WTC11 (cell line): ENCODE measurements at regions not wholly inside any gene's neighbourhood (a gene's known extent, or its start where the extent isn't known, plus 50 kb on each side); places are given as distances from the start of the nearest gene placed in this dataset.

Experiments
- ATAC-seq: fragments of 200-7000 bp; cut with Tn5 transposase; 2 replicates; pipeline ENCODE4 v1.10.0; 2021; ENCODE audit warnings: mild to moderate bottlenecking, moderate library complexity
- CTCF ChIA-PET: fragments of 300-600 bp; sonication (Branson Sonifier 250); formaldehyde crosslinking; loops from one replicate; lab custom pipeline; 2021; ENCODE audit warnings: antibody characterized with exemption; lab: Charles Lee
- POLR2A ChIA-PET: fragments of 350-600 bp; sonication (Branson Sonifier 250); formaldehyde crosslinking; loops from one replicate; lab custom pipeline; 2021; ENCODE audit warnings: antibody characterized with exemption; lab: Charles Lee
- DNase-seq: peaks from one replicate; pipeline ENCODE4 v3.0.0; 2021; ENCODE audit warnings: low spot score
- H3K27ac Mint-ChIP-seq: 2 replicates; pipeline ENCODE4 v1.8.0; 2021; ENCODE audit warnings: mixed read lengths
- H3K27me3 Mint-ChIP-seq: 2 replicates; pipeline ENCODE4 v1.8.0; 2021; ENCODE audit warnings: low read depth, mild to moderate bottlenecking, moderate library complexity, mixed read lengths
- H3K36me3 Mint-ChIP-seq: 2 replicates; pipeline ENCODE4 v1.8.0; 2021; ENCODE audit warnings: mixed read lengths
- H3K4me1 Mint-ChIP-seq: 2 replicates; pipeline ENCODE4 v1.8.0; 2022; ENCODE audit warnings: mixed read lengths
- H3K4me3 Mint-ChIP-seq: 2 replicates; pipeline ENCODE4 v1.8.0; 2021; ENCODE audit warnings: mild to moderate bottlenecking, moderate library complexity, mixed read lengths
- H3K9me3 Mint-ChIP-seq: 2 replicates; pipeline ENCODE4 v1.8.0; 2021; ENCODE audit warnings: mixed read lengths
- E2F4 ChIP-seq: sonication (generic); formaldehyde crosslinking; IDR thresholded peaks from 2 replicates; pipeline ENCODE4 v1.8.1; 2022; ENCODE audit warnings: low read depth, mild to moderate bottlenecking, moderate library complexity, missing genetic modification reagents, borderline replicate concordance
- E2F5 ChIP-seq: sonication (generic); formaldehyde crosslinking; IDR thresholded peaks from 2 replicates; pipeline ENCODE4 v1.8.1; 2022; ENCODE audit warnings: mild to moderate bottlenecking, moderate library complexity, missing genetic modification reagents
- FOXK1 ChIP-seq: sonication (generic); formaldehyde crosslinking; IDR thresholded peaks from 2 replicates; pipeline ENCODE4 v1.8.0; 2022; ENCODE audit warnings: mild to moderate bottlenecking, moderate library complexity, missing genetic modification reagents
- JUN ChIP-seq: sonication (generic); formaldehyde crosslinking; IDR thresholded peaks from 2 replicates; pipeline ENCODE4 v1.8.0; 2023; ENCODE audit warnings: mild to moderate bottlenecking, missing genetic modification reagents
- NR1H2 ChIP-seq: sonication (generic); formaldehyde crosslinking; IDR thresholded peaks from 2 replicates; pipeline ENCODE4 v1.9.0; 2021; ENCODE audit warnings: mild to moderate bottlenecking, moderate library complexity, missing genetic modification reagents
- NR2C2 ChIP-seq: sonication (generic); formaldehyde crosslinking; IDR thresholded peaks from 2 replicates; pipeline ENCODE4 v1.8.0; 2022; ENCODE audit warnings: mild to moderate bottlenecking, missing genetic modification reagents
- TEAD1 ChIP-seq: sonication (generic); formaldehyde crosslinking; IDR thresholded peaks from 2 replicates; pipeline ENCODE4 v1.8.0; 2022; ENCODE audit warnings: mild to moderate bottlenecking, missing genetic modification reagents
- TP53 ChIP-seq: sonication (generic); formaldehyde crosslinking; IDR thresholded peaks from 2 replicates; pipeline ENCODE4 v1.8.1; 2023; ENCODE audit warnings: mild to moderate bottlenecking, missing genetic modification reagents
- ZNF281 ChIP-seq: sonication (generic); formaldehyde crosslinking; IDR thresholded peaks from 2 replicates; pipeline ENCODE4 v1.8.0; 2023; ENCODE audit warnings: mild to moderate bottlenecking, missing genetic modification reagents
- ZNF317 ChIP-seq: sonication (generic); formaldehyde crosslinking; IDR thresholded peaks from 2 replicates; pipeline ENCODE4 v1.8.1; 2023; ENCODE audit warnings: low read depth, mild to moderate bottlenecking, moderate library complexity, missing genetic modification reagents, borderline replicate concordance
- ZNF416 ChIP-seq: fragments of 250-450 bp; sonication (Bioruptor Pico); IDR thresholded peaks from 2 replicates; pipeline ENCODE4 v1.9.0; 2021; ENCODE audit warnings: mild to moderate bottlenecking, inconsistent platforms
- ZNF425 ChIP-seq: fragments of 250-450 bp; sonication (Bioruptor Pico); conservative IDR thresholded peaks from 2 replicates; pipeline ENCODE4 v1.9.0; 2021; ENCODE audit warnings: mild to moderate bottlenecking
- TF ChIP-seq, protein P1 (sequence below): sonication (generic); formaldehyde crosslinking; IDR thresholded peaks from 2 replicates; pipeline ENCODE4 v1.8.0; 2022; ENCODE audit warnings: mild to moderate bottlenecking, missing genetic modification reagents

DNA sequence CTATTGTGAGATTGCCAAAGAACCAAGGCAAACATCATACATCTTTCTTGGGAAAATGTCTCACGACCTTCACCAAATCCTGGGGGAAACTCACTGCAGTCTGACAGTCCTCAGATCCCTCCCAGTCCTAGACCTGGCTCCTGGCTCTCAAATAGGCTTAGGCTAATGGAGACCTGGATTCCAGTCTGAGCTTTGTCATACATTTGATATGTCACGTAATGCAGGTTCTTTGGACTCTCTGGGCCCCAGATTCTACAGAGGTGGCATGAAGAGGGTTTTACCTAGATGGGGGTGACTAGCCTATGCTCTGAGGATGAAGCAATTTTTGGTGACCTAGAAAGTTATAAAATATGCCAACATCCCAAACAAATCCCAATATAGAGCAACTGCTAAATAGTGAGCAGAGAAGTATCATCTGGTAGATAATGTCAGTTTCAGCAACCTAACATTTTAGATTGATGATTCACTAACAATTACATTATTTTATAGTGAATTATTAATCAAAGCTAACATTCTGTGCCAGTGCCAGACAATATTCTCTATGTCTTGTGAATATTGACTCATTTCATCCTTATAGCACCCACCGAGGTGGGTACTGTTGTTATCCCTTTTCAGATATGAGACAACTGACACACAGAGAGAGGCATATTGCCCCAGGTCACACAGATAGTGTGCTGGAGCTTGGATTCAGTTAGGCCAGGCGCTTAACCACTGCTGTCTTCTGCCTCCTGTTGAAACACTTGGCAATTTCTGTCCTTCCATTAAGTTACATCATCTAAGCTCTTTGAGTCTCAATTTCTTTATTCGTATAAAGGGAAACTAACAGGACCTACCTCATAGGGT lies 195.4 kb upstream of the MAMLD1 start:
- Mint-ChIP-seq H3K4me3 (no peak overlapping the region), H3K27me3 (no peaks in the 10 kb centered on the region), H3K9me3 (no peaks in the 10 kb centered on the region), H3K27ac (no peak overlapping the region), H3K4me1 (no peaks in the 10 kb centered on the region), H3K36me3 (no peaks in the 10 kb centered on the region)
- DNase-seq = no peak
- POLR2A ChIA-PET = no interaction called here
- TF ChIP-seq TP53 (CRISPR knock-in tag) (no peak), FOXK1 (CRISPR knock-in tag) (no peak), ZNF317 (CRISPR knock-in tag) (no peak), ZNF281 (CRISPR knock-in tag) (no peak), ZNF416 (CRISPR knock-in tag) (no peak)
- TF ChIP-seq, protein P1, sequence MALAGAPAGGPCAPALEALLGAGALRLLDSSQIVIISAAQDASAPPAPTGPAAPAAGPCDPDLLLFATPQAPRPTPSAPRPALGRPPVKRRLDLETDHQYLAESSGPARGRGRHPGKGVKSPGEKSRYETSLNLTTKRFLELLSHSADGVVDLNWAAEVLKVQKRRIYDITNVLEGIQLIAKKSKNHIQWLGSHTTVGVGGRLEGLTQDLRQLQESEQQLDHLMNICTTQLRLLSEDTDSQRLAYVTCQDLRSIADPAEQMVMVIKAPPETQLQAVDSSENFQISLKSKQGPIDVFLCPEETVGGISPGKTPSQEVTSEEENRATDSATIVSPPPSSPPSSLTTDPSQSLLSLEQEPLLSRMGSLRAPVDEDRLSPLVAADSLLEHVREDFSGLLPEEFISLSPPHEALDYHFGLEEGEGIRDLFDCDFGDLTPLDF = no peak
- CTCF ChIA-PET = no interaction called here
- no peak for ATAC-seq

DNA sequence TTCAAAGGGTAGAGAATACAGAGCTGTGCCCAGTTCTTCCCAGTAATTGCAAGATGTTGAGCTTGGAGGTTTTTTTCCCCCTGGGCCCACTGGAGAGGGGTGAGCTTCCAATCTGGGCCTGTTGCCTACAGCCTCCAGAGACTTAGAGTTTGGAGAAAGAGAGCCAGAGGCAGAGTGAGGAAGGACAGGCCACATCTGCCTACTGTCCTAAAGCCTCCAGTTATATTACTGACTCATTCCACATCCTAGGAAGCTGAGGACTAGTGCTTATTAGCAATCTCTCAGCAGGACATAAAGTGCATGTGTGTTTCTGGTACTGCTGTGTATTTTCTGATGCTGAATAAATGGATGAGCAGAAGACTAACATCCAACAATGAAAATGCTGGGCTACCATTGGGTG lies 181.0 kb upstream of the MAMLD1 start:
- TF ChIP-seq, protein P1 = no peak
- TF ChIP-seq TEAD1 (CRISPR knock-in tag) = no peak
- no peak for TF ChIP-seq NR1H2 (CRISPR knock-in tag)
- no peak for TF ChIP-seq NR2C2 (CRISPR knock-in tag)
- no peak for TF ChIP-seq E2F4 (CRISPR knock-in tag)
- no peak for TF ChIP-seq ZNF425 (CRISPR knock-in tag)
- TF ChIP-seq E2F5 (CRISPR knock-in tag) = no peak
- no peak for TF ChIP-seq JUN (CRISPR knock-in tag)
- Mint-ChIP-seq H3K27me3 (peaks cover 5% of the 10 kb centered on the region), H3K4me3 (no peak overlapping the region), H3K9me3 (peaks cover 9% of the 10 kb centered on the region), H3K36me3 (no peaks in the 10 kb centered on the region), H3K4me1 (no peaks in the 10 kb centered on the region), H3K27ac (no peak overlapping the region)
- POLR2A ChIA-PET = no interaction called here
- ATAC-seq (no peak), DNase-seq (no peak)
- CTCF ChIA-PET = no interaction called here
